DOHH2 (cell line): ENCODE measurements at regions not wholly inside any gene's neighbourhood (a gene's known extent, or its start where the extent isn't known, plus 50 kb on each side); places are given as distances from the start of the nearest gene placed in this dataset.

Source experiments
- EZH2phosphoT487 ChIP-seq: fragments of 200-600 bp; sonication (generic); IDR thresholded peaks from 2 replicates; pipeline ENCODE4 v1.6.1; 2017; ENCODE audit warnings: borderline replicate concordance, mild to moderate bottlenecking, antibody characterized with exemption, low read length, moderate library complexity, mixed read lengths
- TF ChIP-seq, protein P1 (sequence below): fragments of 200-600 bp; sonication (generic); IDR thresholded peaks from one replicate; pipeline ENCODE4 v1.5.1; 2014; ENCODE audit warnings: antibody characterized with exemption, mild to moderate bottlenecking, low read depth, low read length; ENCODE audit not compliant: poor library complexity, severe bottlenecking

- TF ChIP-seq, protein P1, sequence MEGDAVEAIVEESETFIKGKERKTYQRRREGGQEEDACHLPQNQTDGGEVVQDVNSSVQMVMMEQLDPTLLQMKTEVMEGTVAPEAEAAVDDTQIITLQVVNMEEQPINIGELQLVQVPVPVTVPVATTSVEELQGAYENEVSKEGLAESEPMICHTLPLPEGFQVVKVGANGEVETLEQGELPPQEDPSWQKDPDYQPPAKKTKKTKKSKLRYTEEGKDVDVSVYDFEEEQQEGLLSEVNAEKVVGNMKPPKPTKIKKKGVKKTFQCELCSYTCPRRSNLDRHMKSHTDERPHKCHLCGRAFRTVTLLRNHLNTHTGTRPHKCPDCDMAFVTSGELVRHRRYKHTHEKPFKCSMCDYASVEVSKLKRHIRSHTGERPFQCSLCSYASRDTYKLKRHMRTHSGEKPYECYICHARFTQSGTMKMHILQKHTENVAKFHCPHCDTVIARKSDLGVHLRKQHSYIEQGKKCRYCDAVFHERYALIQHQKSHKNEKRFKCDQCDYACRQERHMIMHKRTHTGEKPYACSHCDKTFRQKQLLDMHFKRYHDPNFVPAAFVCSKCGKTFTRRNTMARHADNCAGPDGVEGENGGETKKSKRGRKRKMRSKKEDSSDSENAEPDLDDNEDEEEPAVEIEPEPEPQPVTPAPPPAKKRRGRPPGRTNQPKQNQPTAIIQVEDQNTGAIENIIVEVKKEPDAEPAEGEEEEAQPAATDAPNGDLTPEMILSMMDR = no peak
- TF ChIP-seq EZH2phosphoT487 = no peak
Measured at GRCh38 chr5:124825983-124826337, 79.5 kb upstream of the ZNF608 start.
